SK-MEL-5 (cell line): ENCODE measurements at regions not wholly inside any gene's neighbourhood (a gene's known extent, or its start where the extent isn't known, plus 50 kb on each side); places are given as distances from the start of the nearest gene placed in this dataset.
"Not testable (repeated sequence)": the region's sequence is repeated elsewhere in the genome, so short reads cannot be mapped to it uniquely, and the experiment has no call there.

ENCODE experiments used
- DNase-seq: peaks from one replicate; pipeline ENCODE4 v3.0.0-alpha.2; 2016; ENCODE audit warnings: low read depth, low spot score
- in situ Hi-C: cut with HindIII; loops from 2 replicates; pipeline ENCODE4 v1.10.0; 2016; ENCODE audit warnings: low sequenced_read_pairs, high pct_unique_total_duplicates, low pct_unique_long_range_greater_than_20kb

DNA sequence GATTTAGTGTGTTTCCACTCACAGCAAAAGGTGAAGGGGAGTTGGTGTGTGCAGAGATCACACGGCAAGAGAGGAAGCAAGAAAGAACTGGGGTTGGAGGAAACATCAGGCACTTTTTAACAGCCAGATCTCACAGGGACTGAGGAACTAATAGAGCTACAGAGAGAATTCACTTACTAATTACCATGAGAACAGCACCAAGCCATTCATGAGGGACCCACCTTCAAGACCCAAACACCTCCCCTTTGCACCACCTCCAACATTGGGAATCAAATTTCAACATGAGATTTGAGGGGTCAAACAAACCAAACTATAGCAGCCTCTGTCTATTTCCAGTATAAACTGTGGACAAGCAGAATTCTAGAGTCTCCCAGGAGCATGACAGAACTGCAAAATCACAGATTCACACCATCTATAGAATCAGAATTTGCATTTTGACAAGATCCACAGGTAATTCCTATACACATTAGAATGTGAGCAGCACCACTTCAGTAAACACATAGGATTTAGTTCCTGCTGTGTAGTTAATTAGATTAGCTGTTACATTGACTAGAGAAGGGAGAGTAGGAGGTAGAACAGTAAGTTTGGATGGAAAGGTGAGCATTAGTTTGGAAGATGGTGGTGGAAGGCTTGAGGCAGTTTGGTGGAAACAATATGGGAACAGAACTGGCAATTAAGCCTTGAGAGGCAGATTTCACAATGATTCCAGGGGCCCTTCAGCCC is 311.7 kb downstream of the NSUN3 start:
- in situ Hi-C loops, result no loop called here
- DNase-seq, result no peak

DNA sequence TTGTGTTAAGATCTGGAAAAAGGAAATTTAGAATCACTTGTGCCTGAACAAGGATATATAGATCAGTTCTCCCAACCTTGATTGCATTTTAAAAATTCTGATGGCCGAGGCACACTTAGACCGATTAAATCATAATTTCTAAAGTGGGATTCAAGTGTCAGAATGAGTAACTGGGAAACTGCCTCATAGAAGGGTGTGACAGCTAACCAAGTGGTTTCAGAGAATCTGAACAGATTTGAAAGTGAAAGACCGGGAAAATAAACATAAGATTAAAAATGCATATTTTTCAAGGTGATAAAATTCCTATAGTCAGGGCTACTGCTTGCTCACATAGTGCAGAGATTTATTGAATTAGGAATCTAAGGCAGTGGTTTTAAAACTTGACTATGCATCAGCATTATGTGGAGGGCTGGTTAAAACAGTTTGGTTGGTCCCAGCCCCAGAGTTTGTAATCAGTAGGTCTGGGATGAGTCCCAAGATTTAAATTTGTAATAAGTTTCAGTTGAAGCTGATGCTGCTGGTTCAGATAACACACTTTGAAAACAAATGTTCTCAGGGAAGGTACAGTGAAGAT is 314.3 kb downstream of the NSUN3 start:
- in situ Hi-C loops, DNase-seq: not testable (repeated sequence)

DNA sequence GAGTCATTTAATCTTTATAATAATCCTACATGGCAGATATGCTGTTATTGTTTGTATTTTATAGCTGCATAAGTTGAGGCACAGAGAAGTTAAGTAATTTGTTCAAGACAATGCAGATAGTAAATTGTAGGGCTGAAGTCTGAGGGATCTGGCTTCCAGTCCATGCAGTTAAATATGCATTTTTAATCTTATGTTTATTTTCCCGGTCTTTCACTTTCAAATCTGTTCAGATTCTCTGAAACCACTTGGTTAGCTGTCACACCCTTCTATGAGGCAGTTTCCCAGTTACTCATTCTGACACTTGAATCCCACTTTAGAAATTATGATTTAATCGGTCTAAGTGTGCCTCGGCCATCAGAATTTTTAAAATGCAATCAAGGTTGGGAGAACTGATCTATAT is 315.0 kb downstream of the NSUN3 start:
- DNase-seq, in situ Hi-C loops: not testable (repeated sequence)

DNA sequence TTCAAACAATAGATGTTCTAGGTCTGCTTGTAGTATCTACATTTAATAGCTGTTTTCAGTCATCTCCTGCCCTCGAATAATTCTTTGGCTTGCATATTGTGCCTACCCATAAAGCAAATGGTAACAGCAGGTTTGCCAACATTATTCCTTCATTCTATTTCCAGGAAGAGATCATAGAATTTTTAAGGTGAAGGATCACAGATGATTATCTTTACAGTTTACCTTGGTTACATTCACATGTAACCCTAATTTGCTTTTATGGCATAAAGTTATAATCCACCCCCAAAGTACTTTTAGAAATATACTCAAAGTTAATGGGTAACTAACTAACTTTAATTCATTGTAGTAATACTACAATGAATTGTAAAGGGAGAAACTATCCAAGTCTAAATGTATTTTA is 315.5 kb downstream of the NSUN3 start:
- in situ Hi-C loops, result no loop called here
- DNase-seq, result no peak

DNA sequence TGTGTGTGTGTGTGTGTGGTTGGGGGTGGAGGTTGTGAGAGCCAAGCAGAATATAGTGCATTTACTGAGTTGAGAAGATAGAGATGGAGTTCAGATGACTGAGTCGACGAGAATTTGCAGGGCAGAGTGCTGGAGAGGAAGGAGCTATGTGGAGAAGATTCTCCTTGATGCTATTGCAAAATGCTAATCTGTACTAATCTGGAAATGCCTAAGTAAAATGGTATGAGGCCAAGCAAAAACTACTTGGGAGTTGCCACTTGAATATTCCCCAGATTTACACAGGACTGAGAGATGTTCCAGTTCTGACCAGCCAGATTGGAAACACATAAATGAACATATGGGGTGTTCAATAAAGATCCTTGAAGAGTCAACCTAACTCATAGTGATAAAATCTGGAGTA is 316.4 kb downstream of the NSUN3 start:
- in situ Hi-C loops, result no loop called here
- DNase-seq, result no peak

DNA sequence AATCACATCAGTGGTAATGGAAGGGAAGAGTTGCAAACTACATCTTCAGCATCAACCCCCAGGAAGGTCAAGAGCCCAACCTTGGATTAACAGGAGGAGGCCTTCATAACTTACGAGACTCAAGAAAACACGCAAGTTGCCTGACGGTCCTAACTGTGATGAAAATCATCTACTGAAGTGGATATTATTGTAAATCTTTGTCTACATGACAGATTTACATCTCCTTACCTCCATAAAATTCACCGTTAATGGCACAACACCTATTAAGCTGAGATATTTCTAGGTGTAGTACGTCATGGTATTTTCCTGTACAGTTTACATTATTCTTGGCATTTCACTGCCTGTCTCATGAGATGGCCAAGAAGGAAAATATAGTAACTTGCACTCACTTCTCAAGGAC is 332.0 kb downstream of the NSUN3 start:
- no peak for DNase-seq
- in situ Hi-C loops, result no loop called here

DNA sequence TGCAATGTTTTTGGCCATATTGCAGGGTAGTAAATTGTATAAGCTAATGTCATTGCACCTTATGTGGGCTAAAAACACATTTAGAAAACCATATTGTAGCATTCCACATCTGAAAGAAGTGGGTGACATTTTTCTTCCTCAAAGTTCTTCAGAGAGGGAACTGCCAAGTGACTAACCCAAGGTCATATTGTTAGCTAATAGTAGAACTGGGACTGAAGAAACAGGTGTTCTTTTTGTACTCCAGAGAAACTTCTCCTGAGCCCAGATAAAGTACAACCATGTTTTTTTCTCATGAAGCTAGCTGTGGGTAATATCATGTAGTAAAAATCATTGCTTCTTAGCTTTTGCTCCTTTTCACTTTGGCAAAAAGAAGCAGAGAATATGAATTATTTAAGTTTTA is 333.0 kb downstream of the NSUN3 start:
- in situ Hi-C loops, result no loop called here
- DNase-seq, result no peak

DNA sequence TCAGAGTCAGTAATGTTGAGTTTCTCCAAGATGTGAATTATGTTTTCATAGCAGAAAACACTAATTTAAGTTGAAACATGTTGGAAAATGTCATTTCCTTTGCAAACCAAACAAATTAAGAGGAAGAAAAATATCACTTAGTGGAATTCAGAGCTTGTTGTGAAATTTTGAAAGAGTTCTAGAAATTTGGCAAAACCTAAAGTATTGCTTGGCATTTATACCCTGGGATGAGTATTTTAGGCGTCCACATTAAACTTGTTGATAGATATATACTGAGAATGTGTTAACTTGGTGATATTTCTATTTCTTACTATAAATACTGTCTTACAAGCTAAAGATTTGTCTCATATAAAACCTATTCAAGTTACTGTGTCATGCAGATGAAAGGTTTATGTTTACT is 335.2 kb downstream of the NSUN3 start:
- in situ Hi-C loops, result no loop called here
- DNase-seq, result no peak

DNA sequence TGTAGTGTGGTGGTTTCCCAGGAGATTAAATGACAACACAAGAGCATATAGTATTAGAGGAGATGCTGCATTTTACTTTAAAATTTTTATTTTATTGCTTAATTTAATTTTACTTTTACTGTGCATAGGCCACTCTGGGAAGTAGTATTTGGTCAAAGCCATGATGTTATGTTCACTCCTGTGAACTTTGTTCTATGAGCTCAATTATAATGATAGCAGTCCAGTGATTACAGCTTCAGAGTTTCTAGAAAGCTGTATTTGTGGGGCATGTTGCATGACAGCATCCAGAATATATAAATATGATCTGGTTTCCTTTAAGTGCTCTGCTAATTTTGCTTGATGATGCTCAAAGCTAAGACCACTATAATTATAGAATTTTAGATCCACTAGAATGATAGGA is 338.6 kb downstream of the NSUN3 start:
- DNase-seq, result no peak
- in situ Hi-C loops, result no loop called here

DNA sequence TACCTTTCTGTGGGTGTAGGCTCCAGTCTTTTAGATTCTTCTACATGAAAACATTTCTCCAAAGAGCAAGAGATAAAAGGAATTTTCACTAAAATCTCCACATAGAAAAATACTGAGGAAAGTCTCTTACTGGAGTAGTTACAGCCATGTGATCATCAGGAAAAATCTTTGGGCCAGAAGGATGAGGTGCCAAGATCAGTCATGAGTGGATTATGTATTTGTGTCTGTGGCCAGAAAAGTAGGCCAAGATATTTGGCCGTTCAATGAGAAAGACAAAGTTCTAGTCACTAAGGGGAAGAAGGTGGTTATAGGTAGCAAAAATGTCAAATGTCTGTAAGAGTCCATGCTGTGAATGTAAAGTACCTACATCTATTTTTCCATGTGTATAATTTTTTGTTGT is 339.3 kb downstream of the NSUN3 start:
- in situ Hi-C loops, result no loop called here
- no peak for DNase-seq

DNA sequence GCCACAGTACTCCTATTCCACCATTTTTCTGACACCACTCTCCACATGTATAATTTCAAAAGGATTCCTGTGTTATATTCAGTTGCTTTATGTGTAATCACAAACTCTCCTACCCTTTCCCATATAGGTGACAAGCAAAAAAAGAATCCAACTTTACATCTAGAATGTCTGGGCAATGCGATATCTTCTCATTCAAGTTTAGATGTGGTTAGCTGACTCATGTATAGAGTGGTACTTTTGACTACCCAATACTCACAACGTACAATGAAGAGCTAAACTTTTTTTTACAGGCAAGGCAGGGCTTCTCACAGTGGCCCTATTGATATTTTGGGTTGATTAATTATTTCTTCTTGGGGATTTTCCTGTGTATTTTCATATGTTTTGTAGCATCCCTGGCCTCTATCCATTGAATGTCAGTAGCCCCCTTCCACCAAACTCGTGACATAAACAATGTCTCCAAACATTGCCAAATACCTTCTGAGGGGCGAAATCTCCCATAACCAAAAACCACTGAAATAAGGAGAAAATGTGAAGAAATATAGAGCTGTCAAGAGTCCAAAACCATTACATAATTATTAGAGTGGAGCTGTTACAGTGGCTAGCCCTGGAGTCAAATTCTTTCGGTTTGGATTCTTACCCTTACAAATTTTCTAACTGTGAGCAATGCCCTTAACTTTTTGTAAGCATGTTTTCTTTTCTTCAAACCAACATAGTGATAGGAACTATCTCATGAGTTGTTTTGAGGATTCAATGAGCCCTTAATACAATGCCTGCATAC is 342.6 kb downstream of the NSUN3 start:
- peak; percentile 5 for DNase-seq
- in situ Hi-C loops, result no loop called here

DNA sequence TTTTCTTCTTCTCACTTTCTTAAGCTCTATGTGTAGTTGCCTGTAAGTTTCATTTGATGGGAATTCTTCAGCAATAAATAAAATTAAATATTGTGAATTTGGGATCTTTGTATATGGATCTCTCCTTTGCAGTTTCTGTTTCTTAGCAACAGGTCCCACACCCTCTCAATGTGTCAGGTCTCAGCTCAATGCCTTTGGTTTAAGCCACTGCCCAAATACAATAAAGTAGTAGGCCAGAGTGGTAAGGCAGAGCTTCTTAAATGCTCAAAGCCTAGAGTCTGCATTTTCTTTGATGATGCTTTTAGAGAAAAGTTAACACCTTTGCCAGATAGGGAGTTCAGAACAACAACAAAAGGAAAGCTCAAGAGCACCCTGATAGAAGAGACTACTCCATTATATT is 343.7 kb downstream of the NSUN3 start:
- DNase-seq, result no peak
- in situ Hi-C loops, result no loop called here

DNA sequence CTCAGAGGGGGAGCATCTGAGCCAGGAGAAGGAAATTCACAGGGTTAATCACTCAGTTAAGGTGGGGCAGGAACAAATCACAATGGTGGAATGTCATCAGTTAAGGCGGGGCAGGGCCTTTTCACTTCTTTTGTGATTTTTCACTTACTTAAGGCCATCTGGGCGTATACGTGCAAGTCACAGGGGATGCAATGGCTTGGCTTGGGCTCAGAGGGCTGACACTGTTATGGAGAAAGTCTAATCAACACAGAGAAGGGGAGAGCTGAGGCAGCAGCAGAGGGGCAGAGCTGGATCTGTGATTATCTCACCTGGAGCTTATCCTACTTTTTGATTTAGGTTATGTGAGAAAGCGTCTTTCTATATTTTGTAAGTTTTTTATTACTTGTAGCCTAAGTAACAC is 350.1 kb downstream of the NSUN3 start:
- DNase-seq, in situ Hi-C loops: not testable (repeated sequence)

DNA sequence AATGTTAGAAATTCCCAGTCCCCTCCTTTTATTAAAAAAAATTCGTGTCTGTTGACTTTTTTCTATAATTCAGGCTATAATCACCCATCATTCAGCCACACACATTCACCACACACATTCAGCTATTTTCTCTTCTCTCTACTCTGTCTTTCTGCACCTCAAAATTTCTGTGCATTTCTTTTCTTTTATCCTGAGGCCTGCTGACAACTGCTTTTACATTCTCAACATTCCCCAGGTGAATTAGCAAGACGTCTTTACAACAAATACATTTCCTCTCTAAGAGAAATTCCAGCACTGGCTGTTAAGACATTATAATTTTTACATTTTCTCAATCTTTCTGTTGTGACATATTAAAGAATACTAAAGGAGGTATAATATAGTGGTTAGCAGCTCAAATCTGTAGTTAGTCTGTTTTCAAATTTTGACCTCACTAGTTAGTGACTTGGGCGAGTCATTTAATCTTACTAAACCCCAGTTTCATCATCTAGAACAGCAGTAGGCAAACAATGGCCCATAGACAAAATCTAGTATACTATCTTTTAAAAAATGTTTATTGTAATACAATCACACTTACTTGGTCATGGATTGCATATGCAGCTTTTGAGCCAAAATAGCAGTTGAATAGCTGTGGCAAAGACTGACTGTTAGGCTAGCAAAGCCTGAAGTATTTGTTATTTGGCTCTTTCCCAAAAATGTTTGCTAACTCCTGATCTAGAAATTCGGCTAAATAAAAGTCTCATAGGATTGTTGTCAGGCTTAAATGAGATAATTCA is 350.7 kb downstream of the NSUN3 start:
- DNase-seq, result no peak
- in situ Hi-C loops, result no loop called here

DNA sequence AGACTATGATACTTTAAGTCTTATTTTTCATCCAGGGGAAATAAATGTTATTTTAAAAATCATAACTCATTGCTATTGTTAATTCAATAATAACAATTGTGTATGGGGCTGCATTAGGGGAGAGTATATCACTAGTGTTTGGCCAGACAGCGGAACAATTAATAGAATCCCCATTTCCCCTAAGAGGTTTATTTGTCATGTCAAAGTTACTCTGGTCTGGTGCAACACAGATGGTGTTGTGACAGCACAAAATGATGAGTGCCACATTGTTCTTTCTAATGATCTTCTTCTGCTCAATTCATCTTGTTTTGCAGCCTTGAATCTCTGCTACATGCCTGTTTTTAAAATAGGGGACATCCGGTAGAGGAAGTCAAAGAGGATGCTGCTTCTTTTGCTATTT is 351.6 kb downstream of the NSUN3 start:
- DNase-seq, result no peak
- in situ Hi-C loops, result no loop called here

DNA sequence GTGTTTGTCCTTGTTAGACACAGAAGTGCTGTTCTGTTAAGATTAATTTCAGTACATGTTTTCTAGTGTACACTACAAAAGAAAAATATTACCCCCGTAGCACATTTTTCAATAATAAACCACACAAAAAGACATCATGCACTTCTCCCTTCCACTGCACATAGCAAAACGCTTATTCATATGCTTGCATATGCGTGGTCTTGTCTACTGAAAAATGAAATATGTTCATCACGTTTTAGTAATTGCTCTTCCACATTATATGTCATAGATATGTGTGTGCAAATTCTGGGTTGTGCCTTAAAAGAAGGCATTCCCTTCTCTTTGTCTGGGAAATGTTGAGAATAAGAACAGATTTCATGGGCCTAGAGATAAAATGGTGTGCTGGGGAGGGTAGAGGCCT is 353.9 kb downstream of the NSUN3 start:
- in situ Hi-C loops, result no loop called here
- no peak for DNase-seq

DNA sequence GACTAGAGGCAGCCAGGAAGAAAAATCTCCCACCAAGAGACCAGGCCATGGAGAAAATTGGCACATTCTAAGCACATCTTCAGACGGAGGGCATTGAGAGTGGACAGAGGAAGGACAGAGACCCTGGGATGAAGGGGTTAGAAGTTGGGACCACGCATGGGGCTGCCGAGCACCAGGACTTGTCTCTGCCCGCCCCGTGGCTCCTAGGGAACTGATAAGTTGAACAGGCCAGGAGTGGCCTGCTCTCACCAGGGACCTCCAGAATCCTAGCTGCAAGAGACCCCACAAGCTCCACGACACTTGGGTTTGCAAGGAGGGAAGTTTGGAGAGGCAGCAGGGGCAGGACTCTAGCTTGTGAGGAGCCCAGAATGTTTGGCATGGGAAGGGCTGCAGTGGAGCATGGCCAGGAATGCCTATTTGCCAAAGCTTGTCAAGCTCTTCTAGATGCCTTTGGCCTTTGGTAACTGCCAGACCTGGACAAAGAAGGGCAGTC is 355.1 kb downstream of the NSUN3 start:
- in situ Hi-C loops, result no loop called here
- DNase-seq, result no peak

DNA sequence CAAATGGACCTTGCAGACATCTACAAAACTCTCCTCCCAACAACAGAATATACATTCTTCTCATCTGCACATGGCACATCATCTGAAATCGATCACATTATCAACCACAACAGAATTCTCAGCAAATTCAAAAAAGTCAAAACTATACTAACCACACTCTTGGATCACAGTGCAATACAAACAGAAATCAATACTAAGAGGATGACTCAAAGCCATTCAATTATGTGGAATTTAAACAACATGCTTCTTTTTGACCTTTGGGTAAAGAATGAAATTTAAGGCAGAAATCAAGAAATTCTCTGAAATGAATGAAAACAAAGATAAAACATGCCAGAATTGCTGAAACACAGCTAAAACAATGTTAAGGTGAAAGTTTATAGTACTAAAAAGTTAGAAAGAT is 358.1 kb downstream of the NSUN3 start:
- no peak for DNase-seq
- in situ Hi-C loops, result no loop called here
